ENCODE measurements at regions not wholly inside any gene's neighbourhood (a gene's known extent, or its start where the extent isn't known, plus 50 kb on each side); places are given as distances from the start of the nearest gene placed in this dataset.

GRCh38 chr15:31758126-31758525 is 272.2 kb upstream of the CHRNA7 start:
- DNase-seq (ENCODE audit: low read depth): peak; percentile 24

DNA sequence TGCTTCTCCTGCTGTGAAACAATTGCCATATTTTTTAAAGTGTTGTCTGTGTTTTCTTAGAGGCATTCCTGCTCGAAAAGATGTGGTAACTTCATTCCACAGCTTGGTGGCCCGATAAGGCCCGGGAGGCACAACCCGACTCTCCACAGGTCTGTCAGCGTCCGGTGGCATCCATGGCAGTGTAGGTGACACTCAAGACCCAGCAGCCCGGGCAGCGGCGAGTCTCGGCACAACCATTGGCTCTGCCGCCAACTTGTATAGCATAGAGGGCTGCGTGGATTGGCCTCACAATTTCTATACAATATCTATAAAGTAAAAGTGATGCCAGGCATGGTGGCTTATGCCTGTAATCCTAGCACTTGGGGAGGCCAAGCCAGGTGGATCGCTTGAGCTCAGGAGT is 262.3 kb upstream of the CHRNA7 start:
- DNase-seq (ENCODE audit: low read depth): no peak

GRCh38 chr15:31774045-31774444 is 256.3 kb upstream of the CHRNA7 start:
- no peak for DNase-seq (ENCODE audit: low read depth)

DNA sequence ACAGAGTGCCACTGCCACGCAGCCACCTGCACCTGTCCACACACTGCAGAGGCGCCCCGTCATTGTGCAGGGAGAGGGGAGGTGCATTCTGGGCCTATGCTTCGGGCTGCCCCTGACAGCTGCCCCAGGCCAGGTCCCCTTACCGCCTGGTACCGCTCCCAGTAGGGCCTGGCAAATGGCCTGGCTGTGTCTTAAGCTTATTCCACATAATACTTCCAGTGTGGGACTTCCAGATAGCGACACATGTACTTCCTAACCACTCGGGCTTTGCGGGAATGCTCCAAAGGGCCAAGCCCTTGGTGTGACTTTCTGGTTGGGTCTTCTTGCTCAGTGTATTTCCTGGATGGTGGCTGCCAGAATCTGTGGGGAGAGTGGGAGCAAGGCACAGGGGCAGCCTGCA is 254.3 kb upstream of the CHRNA7 start:
- DNase-seq (ENCODE audit: low read depth): no peak

DNA sequence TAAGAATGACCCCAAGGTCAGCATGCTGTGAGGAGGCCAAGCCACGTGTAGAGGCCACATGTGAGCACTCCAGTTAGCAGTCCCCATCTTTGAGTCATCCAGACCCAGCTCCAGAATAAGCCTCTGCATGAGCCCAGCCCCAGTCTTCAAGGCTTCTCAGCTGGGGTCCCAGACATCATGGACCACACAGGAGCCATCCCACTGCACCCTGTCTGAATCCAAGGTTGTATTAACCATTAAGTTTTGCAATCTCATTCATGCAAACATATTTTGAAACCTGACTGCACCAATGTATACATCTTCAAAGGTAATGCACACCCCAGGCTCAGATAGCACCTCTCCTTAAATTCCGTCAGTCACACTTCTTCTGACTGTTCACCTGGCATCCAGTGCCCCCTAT is 249.1 kb upstream of the CHRNA7 start:
- DNase-seq (ENCODE audit: low read depth): no peak

DNA sequence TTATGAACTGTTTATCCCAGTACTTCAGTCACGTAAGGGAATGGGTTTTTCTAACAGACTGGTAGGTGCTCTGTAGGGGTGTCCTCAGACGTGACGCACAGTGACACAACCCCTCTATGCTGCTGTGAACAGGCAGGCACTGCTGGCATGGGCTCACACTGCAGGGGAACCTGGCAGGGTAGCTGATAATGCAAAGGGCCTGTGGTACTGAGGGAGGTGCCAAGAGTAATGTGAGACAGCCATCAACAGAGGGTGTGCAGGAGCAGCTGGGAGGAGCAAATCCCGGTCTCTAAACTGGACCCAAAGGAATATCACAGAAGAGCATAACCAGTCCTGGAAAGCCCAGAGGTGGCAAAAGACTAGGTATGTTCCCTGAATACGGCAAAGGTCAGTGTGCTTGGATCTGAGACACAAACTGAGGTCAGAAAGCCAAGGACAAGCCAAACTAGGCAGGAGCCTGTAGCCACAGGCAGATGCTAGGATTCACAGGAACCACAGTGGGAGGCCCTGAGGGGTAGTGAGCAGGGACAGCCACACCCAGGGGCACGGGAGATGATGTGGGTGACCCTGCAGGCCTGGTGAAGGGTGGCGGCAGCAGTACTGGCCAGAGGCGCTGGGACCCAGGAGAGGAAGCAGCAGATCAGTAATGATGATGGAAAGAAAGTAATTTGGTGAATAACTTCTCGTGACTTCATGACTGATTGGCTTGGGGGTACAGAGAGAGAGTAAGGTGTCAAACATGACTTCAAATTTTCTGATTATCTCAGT is 248.1 kb upstream of the CHRNA7 start:
- DNase-seq (ENCODE audit: low read depth): no peak

DNA sequence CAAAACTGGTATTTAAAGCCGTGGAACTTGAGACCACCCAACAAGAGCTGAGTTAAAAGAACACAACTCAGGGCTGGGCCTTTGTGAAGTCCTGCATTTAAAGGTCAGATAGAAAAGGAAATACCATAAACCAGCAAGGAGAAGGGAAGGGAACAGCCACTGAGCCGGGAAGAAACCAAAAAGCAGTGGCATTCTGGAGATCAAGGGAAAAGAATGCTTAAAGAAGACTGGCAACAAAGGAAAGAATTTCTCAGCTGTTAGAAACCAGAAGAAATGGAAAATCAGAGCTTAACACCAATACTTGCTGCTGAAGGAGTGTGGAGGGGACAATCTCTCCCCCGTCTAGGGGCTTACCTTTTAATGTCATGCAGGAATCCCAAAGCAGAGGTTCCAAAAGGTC is 247.4 kb upstream of the CHRNA7 start:
- DNase-seq (ENCODE audit: low read depth): no peak

DNA sequence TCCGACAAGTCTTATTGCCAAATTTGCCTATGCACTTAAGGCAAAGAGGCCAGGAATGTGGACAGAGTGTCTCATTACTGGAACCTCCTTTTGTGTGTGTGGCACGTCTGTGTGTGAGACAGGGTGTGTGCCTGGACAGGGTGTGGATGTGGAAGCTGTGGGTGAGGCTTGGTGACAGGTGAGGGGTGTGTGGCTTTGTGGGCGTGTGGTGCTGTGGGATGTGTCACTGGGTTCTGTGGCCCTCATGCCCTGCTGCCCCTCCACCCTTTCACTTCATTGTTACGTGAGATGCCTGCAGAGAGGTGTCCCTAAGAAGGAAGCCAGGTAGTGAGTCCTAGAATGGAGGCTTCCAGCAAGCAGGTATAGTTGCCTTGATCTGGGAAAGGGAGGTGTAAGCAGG is 244.0 kb upstream of the CHRNA7 start:
- no peak for DNase-seq (ENCODE audit: low read depth)

- no peak for DNase-seq (ENCODE audit: low read depth)
Observed at GRCh38 chr15:31788104-31788503, 242.2 kb upstream of the CHRNA7 start.

- no peak for DNase-seq (ENCODE audit: low read depth)
Observed at GRCh38 chr15:31792611-31793199, 237.6 kb upstream of the CHRNA7 start.

DNA sequence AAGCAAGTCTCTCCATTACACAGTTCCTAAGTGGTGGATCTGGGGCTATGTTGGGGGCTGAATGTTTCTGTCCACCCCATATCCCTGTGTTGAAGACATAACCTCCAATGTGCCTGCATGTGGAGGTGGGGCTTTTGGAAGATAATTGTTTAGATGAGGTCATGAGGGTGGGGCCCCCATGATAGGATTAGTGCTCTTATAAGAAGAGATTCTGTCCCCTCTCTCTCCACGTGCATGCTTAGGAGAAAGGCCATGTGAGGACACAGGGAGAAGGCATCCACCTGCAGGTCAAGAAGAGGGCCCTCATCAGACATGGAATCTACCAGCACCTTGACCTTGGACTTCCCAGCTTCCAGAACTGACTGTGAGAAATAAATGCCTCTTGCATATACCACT is 231.0 kb upstream of the CHRNA7 start:
- DNase-seq (ENCODE audit: low read depth): no peak

DNA sequence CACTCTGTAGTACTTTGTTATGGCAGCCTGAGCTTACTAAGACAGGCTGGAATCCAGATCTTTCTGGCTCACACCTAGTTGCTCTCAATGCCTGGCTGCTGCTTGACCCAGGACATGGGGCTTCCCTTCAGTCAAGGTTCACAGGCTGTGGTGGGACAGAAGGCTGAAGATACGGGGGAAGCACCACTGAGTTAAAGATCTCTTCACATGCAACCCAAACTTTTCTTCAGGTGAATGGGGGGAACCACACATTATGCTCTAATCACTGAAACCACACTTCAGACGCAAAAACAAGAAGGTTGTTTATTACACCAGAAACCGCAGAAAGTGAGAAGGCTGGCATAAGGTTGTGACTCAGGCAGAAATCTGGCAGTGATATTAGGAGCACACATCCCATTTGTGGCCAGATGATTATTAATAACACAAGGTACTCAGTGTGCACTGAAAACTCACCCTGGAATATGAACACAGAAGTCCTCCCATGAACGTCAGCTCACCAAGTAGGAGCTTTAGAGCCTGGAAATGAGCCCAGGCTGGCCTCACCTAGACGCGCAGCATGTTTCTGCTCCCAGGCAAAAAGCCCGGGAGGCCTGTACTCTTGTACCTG is 230.5 kb upstream of the CHRNA7 start:
- DNase-seq (ENCODE audit: low read depth): peak; percentile 40

DNA sequence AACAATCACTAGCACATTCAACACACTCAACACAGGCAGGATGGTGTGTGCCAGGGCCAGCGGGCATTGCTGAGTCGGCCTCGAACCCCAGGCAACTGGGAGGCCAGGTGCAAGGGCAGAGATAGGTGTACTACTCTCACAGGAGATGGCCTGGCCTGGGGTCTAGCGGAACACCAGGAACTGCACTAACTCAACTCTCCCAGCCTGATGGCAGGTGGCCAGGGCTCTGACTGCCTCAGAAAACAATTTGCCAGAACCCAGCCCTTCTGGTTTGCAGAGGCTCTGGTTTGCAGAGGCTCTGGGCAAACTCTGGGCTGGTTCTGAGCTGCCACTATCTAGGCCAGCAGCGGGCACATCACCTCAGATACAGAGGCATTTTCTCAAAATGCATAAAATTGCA is 229.2 kb upstream of the CHRNA7 start:
- peak; percentile 6 for DNase-seq (ENCODE audit: low read depth)

GRCh38 chr15:31802761-31803160 is 227.6 kb upstream of the CHRNA7 start:
- DNase-seq (ENCODE audit: low read depth): no peak

DNA sequence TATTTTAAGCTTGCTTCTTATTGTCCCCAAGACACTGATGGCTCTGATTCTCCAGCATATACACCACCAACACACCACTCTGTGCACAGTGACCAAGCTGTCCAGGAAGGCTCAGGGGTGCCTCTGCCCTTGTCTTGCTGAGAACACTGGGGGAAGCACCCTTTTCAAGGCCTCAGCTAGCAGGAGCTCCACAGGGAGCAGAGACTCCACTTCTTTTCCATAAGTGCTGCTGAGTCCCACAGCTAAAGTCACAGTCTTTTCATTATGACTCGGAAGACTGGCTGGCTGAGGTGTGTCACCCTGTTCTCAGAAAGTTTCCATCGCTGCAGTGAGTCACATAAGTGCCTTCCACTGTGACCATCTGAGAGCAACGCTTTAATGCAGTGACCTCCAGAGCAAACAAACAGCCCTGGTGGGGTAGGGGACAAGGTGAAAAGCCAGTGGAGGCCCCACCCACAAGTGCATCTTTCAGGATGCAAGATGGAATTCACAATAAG is 226.9 kb upstream of the CHRNA7 start:
- no peak for DNase-seq (ENCODE audit: low read depth)

- no peak for DNase-seq (ENCODE audit: low read depth)
Observed at GRCh38 chr15:31805090-31805662, 225.1 kb upstream of the CHRNA7 start.

GRCh38 chr15:31806106-31806505 is 224.2 kb upstream of the CHRNA7 start:
- no peak for DNase-seq (ENCODE audit: low read depth)

DNA sequence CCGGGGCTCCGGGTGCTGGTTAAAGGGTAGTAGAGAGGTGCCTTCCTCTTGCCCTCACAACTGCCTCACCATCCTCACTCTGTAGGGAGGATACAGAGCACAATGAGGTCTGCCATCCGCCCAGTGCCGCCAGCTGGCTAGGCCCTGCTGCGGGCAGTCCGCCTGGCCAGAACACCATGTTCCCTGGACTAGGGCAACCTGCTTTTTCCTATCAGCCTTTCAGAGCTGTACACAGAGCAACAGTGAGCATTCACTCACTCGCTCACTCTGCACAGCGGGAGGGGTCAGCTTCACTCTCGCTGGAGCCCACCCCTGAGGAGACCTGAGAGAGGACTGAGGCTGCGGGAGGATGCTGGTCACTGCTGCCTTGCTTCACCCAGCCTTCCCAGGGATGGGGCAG is 218.7 kb upstream of the CHRNA7 start:
- no peak for DNase-seq (ENCODE audit: low read depth)

DNA sequence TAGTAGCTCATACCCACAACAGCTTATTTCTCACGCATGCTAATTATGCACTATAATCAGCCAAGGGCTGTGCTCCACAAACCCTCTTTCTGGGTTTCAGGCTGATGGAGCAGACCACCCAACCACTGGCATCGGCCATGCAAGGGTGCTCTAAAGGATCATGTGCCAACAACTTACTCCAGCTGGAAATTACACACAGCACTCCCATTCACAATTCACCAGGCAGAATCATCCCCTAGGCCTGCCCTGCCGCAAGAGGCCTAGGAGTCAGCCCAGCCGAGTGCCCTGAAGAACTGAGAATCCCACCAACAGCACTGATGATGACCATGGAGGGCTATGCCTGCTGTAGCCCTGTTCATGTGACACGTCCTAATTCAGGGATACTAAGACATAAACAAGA is 216.2 kb upstream of the CHRNA7 start:
- DNase-seq (ENCODE audit: low read depth): no peak

GRCh38 chr15:31815411-31816155 is 214.7 kb upstream of the CHRNA7 start:
- no peak for DNase-seq (ENCODE audit: low read depth)

GRCh38 chr15:31822463-31822862 is 207.9 kb upstream of the CHRNA7 start:
- no peak for DNase-seq (ENCODE audit: low read depth)

DNA sequence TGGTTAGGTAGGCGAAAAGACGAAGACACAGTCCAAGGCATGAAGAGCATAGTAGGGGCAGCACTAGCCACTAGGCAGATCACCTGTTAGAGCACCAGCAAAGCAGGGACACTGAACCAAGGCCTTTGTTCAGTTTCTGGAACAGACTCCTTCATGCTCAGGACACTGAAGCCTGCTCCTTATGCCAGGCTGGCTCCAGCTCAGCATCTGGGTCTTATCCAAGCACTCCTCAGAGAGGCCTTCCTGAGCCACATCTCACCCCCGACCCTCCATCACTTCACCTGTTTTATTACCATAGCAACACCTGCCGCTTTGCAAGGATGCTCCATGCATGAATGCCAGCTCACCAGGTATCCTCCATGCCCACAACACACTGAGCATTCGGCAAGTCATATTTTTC is 206.3 kb upstream of the CHRNA7 start:
- DNase-seq (ENCODE audit: low read depth): no peak
